ENCODE measurements at regions not wholly inside any gene's neighbourhood (a gene's known extent, or its start where the extent isn't known, plus 50 kb on each side); places are given as distances from the start of the nearest gene placed in this dataset.

DNA sequence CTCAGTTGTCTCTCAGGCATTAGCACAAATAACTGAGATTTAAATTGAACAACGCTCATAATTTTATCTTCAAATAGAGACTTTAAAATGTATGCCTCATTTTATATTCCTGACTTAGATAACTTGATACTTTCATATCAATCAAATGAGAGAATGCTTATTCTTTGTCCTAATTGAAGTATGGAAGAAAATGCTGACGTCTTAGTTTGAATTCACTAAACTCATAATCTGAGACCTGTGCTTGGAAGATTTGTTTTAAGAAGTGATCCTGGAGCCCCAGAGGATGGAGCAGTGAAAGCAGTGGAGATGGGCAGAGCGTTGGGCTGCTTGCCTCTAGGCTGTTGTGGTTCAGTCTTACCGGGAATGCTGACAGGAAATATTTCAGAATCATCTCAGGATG, 76.1 kb downstream of the ZNF518B start (continued):
- TF ChIP-seq ZSCAN29 (IDR thresholded peaks at IDR 0.05) (no peak), LARP7 (IDR thresholded peaks at IDR 0.05) (no peak), NR2F1 (conservative IDR thresholded peaks at IDR 0.05) (no peak), TCF3 (IDR thresholded peaks at IDR 0.05; ENCODE audit: borderline replicate concordance, insufficient read depth, low read depth, low read length) (no peak), STAT3 (IDR thresholded peaks at IDR 0.05; ENCODE audit: low read depth, low read length) (no peak), KAT2A (conservative IDR thresholded peaks at IDR 0.05; ENCODE audit: control insufficient read depth, low read depth, low read length) (no peak), RUNX3 (IDR thresholded peaks at IDR 0.05; ENCODE audit: low read length) (no peak), IKZF1 (conservative IDR thresholded peaks at IDR 0.05) (no peak), MEF2A (IDR thresholded peaks at IDR 0.05; ENCODE audit: insufficient read depth, low read depth, low read length) (no peak), IKZF2 (IDR thresholded peaks at IDR 0.05) (no peak), HDGF (IDR thresholded peaks at IDR 0.05) (no peak)
- TF ChIP-seq, protein P1, sequence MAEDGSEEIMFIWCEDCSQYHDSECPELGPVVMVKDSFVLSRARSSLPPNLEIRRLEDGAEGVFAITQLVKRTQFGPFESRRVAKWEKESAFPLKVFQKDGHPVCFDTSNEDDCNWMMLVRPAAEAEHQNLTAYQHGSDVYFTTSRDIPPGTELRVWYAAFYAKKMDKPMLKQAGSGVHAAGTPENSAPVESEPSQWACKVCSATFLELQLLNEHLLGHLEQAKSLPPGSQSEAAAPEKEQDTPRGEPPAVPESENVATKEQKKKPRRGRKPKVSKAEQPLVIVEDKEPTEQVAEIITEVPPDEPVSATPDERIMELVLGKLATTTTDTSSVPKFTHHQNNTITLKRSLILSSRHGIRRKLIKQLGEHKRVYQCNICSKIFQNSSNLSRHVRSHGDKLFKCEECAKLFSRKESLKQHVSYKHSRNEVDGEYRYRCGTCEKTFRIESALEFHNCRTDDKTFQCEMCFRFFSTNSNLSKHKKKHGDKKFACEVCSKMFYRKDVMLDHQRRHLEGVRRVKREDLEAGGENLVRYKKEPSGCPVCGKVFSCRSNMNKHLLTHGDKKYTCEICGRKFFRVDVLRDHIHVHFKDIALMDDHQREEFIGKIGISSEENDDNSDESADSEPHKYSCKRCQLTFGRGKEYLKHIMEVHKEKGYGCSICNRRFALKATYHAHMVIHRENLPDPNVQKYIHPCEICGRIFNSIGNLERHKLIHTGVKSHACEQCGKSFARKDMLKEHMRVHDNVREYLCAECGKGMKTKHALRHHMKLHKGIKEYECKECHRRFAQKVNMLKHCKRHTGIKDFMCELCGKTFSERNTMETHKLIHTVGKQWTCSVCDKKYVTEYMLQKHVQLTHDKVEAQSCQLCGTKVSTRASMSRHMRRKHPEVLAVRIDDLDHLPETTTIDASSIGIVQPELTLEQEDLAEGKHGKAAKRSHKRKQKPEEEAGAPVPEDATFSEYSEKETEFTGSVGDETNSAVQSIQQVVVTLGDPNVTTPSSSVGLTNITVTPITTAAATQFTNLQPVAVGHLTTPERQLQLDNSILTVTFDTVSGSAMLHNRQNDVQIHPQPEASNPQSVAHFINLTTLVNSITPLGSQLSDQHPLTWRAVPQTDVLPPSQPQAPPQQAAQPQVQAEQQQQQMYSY (CRISPR knock-in tag; IDR thresholded peaks at IDR 0.05): no peak

DNA sequence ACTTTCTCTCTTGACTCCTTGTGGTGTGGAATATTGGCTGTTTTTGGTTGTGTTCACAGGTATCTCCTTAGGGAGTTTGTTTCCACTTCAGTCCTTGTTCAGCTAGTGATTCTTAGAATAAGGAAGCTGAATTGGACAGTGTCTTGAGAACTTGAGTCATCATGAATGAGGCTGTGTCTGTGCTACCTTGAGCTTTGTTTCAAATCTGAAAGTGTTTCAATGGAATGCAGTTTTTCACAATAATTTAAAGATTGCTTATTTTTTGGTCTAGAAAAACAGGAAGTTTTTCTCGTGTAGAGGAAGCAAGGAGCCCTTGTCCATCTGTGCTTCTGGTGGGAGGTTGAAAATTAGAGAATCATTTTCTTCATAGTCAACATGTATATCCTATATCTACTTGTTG, 76.5 kb downstream of the ZNF518B start:
- ATAC-seq (no peak), DNase-seq (ENCODE audit: low read depth, low spot score) (no peak), FAIRE-seq (no peak)
- Histone ChIP-seq H3K27me3 (replicated peaks in 1 of 2; ENCODE audit: control insufficient read depth in 2 of 2, insufficient read depth in 2 of 2, low read length in 1 of 2) (no peaks in the 10 kb centered on the region; a peak in 1 of 4 replicates), H3K9me3 (replicated peaks; ENCODE audit: control insufficient read depth, insufficient read depth, low read length) (no peaks in the 10 kb centered on the region), H3K79me2 (ENCODE audit: control insufficient read depth, insufficient read depth, low read length) (no peaks in the 10 kb centered on the region), H4K20me1 (ENCODE audit: control insufficient read depth, insufficient read depth) (no peaks in the 10 kb centered on the region), H3K9ac (ENCODE audit: control insufficient read depth, insufficient read depth, low read length) (no peak overlapping the region), H3K27ac (ENCODE audit: control insufficient read depth, insufficient read depth) (no peak overlapping the region), H2AFZ (ENCODE audit: control insufficient read depth, low read depth, low read length) (no peak overlapping the region), H3K4me2 (ENCODE audit: control insufficient read depth, insufficient read depth) (no peak overlapping the region), H3K36me3 (ENCODE audit: control insufficient read depth in 2 of 2, insufficient read depth in 2 of 2, low read length in 1 of 2) (no peaks in the 10 kb centered on the region), H3K4me1 (ENCODE audit: control insufficient read depth, insufficient read depth, low read length) (no peaks in the 10 kb centered on the region), H3K4me3 (no peak overlapping the region)
- WGBS (ENCODE audit: insufficient coverage, insufficient replicate concordance, low lambda C conversion rate, missing lambda C conversion rate): 0% methylated on average over 1 of the region's 1 CpG
- ChIA-PET CTCF (no interaction called here), RAD21 (ENCODE audit: unreplicated experiment) (no interaction called here), POLR2A (no interaction called here), SMC1A (ENCODE audit: uncharacterized antibody, unreplicated experiment) (no interaction called here)
- no TSS peak for BruUV-seq (replicated peaks)
- intact Hi-C loops (cut with micrococcal nuclease; ENCODE audit: unreplicated experiment) (no loop called here), in situ Hi-C loops (cut with MboI) (no loop called here)
- TF ChIP-seq ESRRA (IDR thresholded peaks at IDR 0.05; ENCODE audit: low read length) (no peak), TBL1XR1 (IDR thresholded peaks at IDR 0.05; ENCODE audit: low read depth, low read length) (no peak), NFIC (IDR thresholded peaks at IDR 0.05; ENCODE audit: low read depth, low read length) (no peak), MYC (IDR thresholded peaks at IDR 0.05; ENCODE audit: insufficient read depth, insufficient read length, insufficient replicate concordance, low read length, severe bottlenecking) (no peak), BMI1 (IDR thresholded peaks at IDR 0.05; ENCODE audit: borderline replicate concordance) (no peak), POLR2AphosphoS2 (IDR thresholded peaks at IDR 0.05; ENCODE audit: low read depth, low read length) (no peak), SPI1 (IDR thresholded peaks at IDR 0.05; ENCODE audit: borderline replicate concordance, insufficient read depth, low read depth, low read length) (no peak), SIX5 (IDR thresholded peaks at IDR 0.05; ENCODE audit: low read depth, low read length, severe bottlenecking) (no peak)
- TF ChIP-seq, protein P2, sequence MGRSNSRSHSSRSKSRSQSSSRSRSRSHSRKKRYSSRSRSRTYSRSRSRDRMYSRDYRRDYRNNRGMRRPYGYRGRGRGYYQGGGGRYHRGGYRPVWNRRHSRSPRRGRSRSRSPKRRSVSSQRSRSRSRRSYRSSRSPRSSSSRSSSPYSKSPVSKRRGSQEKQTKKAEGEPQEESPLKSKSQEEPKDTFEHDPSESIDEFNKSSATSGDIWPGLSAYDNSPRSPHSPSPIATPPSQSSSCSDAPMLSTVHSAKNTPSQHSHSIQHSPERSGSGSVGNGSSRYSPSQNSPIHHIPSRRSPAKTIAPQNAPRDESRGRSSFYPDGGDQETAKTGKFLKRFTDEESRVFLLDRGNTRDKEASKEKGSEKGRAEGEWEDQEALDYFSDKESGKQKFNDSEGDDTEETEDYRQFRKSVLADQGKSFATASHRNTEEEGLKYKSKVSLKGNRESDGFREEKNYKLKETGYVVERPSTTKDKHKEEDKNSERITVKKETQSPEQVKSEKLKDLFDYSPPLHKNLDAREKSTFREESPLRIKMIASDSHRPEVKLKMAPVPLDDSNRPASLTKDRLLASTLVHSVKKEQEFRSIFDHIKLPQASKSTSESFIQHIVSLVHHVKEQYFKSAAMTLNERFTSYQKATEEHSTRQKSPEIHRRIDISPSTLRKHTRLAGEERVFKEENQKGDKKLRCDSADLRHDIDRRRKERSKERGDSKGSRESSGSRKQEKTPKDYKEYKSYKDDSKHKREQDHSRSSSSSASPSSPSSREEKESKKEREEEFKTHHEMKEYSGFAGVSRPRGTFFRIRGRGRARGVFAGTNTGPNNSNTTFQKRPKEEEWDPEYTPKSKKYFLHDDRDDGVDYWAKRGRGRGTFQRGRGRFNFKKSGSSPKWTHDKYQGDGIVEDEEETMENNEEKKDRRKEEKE (IDR thresholded peaks at IDR 0.05): no peak
